ENCODE measurements at regions not wholly inside any gene's neighbourhood (a gene's known extent, or its start where the extent isn't known, plus 50 kb on each side); places are given as distances from the start of the nearest gene placed in this dataset.

- Histone ChIP-seq H3K23ac (ENCODE audit: insufficient read length, low read depth, low read length) (no peak overlapping the region), H3K79me2 (ENCODE audit: insufficient read depth, low read length) (no peaks in the 10 kb centered on the region), H3K9ac (ENCODE audit: extremely low read depth, insufficient read length, low read length) (no peak overlapping the region), H4K91ac (ENCODE audit: insufficient read length, low read depth, low read length) (no peak overlapping the region), H2AFZ (ENCODE audit: low read length) (no peak overlapping the region), H3K79me1 (ENCODE audit: insufficient read depth, low read depth, low read length, poor library complexity, severe bottlenecking) (no peaks in the 10 kb centered on the region), H3K4ac (ENCODE audit: low read depth, low read length) (no peak overlapping the region), H2BK120ac (ENCODE audit: low read depth, low read length, poor library complexity, severe bottlenecking) (no peak overlapping the region), H3K4me1 (ENCODE audit: insufficient read depth, low read length) (no peaks in the 10 kb centered on the region), H3K4me2 (ENCODE audit: insufficient read depth, insufficient read length, low read length) (no peak overlapping the region), H2BK15ac (ENCODE audit: low read depth, low read length) (no peak overlapping the region), H3K23me2 (ENCODE audit: insufficient read length, low read depth, low read length, poor library complexity, severe bottlenecking) (no peaks in the 10 kb centered on the region), H3K14ac (ENCODE audit: insufficient read depth, low read length) (no peak overlapping the region), H3K9me3 (ENCODE audit: control insufficient read depth, low read depth, low read length) (no peaks in the 10 kb centered on the region), H4K5ac (ENCODE audit: insufficient read length, low read depth, low read length) (no peak overlapping the region), H2BK5ac (ENCODE audit: insufficient read length, low read length) (no peak overlapping the region), H2AK5ac (ENCODE audit: insufficient read length, low read length) (no peak overlapping the region), H3K56ac (ENCODE audit: insufficient read length, low read depth, low read length) (no peak overlapping the region), H3T11ph (ENCODE audit: low read length) (no peak overlapping the region), H4K20me1 (ENCODE audit: control insufficient read depth, insufficient read depth, insufficient read length) (no peaks in the 10 kb centered on the region), H3K18ac (ENCODE audit: insufficient read length, low read depth, low read length) (no peak overlapping the region), H4K8ac (replicated peaks; ENCODE audit: insufficient read length, low read depth, low read length) (no peak overlapping the region), H2BK20ac (ENCODE audit: low read depth, low read length, poor library complexity, severe bottlenecking) (no peak overlapping the region), H3K27ac (ENCODE audit: insufficient read length, low read depth, low read length) (no peak overlapping the region), H3K27me3 (ENCODE audit: insufficient read depth, low read length) (no peaks in the 10 kb centered on the region), H2BK12ac (ENCODE audit: insufficient read length, low read depth, low read length) (no peak overlapping the region)
- Mint-ChIP-seq H3K27ac (no peak overlapping the region), H3K9me3 (no peaks in the 10 kb centered on the region), H3K36me3 (ENCODE audit: insufficient read depth in 1 of 3, low read depth in 3 of 3) (no peaks in the 10 kb centered on the region), H3K4me1 (0 out of 4 replicates have a peak, but pooled peaks cover 0 to 3% of the 10 kb centered on the region in 2 experiments), H3K4me3 (no peak overlapping the region), H3K27me3 (ENCODE audit: low read depth) (no peaks in the 10 kb centered on the region; the same call in 1 of the 2 replicates)
- no peak for DNase-seq
- WGBS (ENCODE audit: extremely low coverage, insufficient read length, low lambda C conversion rate): no CpG with 5 or more reads among the region's 2 CpGs
- TF ChIP-seq CTCF (conservative IDR thresholded peaks at IDR 0.05): no peak
Measured at GRCh38 chr11:80118073-80118472, 677.2 kb upstream of the TENM4 start.

All from H9 (cell line).